HG03521 (cell line): ENCODE measurements at regions not wholly inside any gene's neighbourhood (a gene's known extent, or its start where the extent isn't known, plus 50 kb on each side); places are given as distances from the start of the nearest gene placed in this dataset.

Experiments used
- ATAC-seq: cut with Tn5 transposase; IDR thresholded peaks from one replicate; pipeline ENCODE4 v1.9.1; 2021; ENCODE audit warnings: mild to moderate bottlenecking, moderate library complexity; ENCODE audit not compliant: unreplicated experiment

DNA sequence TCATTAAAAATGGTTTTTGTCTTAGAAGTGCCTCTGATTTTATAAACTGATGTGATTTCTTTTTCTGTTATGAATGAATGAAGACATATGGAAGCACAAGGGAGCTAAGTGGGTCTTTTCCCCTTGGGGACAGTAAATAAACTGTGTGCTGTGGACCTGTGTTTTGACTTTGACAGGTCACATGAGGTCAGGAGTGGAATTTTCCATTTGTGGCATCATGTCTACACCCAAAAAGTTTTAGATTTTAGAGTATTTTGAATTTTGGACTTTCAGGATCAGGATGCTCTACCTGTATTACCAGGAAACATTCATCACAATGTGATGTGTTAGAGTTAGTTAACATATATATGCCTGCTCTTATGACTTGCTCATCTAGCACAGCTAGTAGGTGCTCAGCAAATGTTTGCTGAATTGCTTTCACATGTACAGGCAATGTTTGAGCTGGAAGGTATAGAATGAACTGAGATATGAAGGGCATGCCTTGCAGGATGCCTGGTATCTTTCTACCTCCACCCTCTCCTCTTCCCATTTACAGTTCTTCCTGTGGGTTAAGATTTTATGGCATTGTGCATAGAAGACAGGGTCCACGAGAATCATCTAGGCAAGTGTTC is 73.2 kb upstream of the NR3C1 start:
- ATAC-seq: no peak

DNA sequence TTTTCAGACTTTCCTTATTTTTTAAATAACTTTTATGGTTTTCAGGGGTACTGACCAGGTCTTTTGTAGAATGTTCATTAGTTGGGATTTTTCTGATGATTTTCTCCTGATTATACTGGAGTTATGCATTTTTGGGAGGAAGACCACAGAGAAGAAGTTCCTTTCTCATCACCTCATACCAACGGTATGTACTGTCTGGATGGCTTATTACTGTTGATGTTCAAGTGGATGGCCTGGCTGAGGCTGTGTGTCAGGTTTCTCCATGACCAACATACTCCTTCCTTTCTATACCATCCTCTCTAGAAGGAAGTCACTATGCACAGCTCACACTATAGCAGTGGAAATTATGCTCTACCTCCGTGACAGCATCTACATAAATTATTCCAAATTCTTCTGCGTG is 71.1 kb upstream of the NR3C1 start:
- no peak for ATAC-seq

DNA sequence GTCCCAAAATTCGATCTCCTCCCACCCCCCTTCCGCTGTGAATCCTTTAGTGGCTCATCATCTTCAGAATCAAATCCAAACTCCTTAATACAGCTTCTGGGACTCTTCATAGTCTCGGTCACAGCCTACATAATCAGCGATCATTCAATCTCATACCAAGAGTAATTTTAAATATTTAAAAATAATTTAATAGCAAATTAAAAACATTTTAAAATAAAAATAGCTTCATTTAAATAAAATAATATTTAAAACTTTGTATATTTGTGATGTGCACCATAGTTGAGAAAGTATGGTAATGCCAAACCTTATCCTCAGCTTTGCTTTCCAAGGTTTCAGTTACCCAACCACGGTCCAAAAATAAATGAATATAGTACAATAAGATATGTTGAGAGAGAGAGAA is 70.0 kb upstream of the NR3C1 start:
- no peak for ATAC-seq

DNA sequence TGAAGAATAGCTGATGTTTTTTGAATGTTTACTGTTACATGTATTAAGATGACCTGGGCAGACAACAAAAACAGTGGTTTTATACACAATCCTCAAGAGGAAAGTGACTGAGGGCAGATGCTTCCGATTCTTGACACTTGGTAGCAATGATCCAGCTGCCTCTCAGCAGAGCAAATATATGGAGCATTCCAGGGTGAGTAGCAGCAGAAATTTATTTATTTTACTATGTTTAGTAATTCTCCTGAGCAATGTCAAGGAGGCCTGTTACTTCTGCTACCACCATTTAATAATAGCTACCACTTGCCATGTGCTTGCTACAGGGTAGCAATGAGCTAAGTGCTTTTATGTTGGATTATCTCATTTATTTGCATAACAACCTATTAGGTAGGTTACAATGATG is 69.1 kb upstream of the NR3C1 start:
- ATAC-seq: no peak

DNA sequence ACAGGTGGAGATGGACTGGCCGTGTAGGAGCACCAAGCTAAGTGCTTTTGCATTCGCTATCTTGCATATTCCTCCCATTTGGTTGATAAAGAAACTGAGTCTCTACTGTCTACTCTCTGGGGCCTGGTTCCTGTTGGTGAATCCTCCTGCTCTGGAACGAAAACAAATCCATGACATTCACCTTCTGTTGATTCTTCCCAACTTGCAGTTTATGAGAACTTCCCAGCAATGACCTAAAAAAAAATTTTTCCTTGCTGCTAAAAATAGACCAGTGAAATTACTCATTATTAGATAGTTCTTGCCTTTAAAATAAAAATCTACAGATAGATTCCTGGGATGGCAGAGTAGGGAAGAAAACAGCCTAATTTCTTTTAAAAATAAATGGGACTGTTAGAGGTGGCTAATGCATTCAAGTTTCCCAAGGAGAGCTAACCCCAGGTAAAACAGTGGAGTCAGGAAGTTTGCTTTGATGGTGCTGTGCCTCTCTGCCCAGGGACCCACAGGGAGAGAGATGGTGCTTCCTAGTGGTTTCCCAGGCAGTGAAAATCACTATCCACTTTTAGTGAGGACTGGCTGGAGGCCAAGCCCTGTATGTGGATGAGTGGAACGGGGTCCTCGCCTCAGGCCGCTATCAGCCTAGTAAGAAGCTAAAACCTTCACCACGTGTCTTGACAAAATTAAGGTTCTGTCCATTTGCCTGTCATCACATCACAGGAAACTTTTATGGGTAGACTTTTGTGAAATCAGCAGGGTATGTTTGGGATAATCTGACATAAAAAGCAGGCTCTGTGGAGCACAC is 68.4 kb upstream of the NR3C1 start:
- ATAC-seq: no peak

DNA sequence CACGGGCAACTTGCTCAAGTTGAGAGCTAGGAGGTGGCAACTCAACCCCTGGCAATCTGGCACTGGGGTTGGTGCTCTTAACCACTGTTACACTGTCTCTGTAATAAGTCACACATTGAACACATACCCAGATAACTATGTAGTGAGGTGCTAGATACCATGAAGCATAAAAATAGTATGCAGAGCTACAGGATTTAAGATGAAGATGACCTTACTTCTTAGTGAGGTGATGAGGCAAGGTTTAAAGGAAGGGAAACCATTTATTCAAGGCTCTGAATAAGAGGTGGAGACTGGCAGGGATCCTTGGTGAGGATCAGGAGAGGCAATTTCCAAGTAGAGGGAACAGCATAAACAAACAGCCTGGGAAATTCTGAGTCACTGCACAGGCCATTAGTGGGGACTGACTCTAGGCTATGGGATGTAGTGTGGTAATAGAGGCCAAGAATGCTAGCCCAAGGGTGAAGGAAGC is 67.6 kb upstream of the NR3C1 start:
- no peak for ATAC-seq

DNA sequence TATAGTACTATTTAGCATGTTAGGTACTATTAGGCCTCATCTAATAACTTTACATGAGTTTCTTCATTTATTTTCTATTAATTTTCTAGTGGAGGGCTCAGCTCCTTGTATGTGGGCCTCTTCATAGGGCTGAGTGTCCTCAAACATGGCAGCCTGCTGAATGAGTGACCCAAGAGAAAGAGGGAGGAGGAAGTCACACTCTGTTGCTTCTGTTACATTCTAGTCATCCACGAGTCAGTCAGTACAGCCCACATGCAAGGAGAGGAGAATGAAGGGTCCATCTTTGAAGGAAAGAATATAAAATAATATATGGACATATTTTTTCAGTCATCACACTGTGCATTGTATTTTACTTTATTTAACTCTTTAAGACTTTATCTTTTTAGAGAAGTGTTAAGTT is 66.6 kb upstream of the NR3C1 start:
- no peak for ATAC-seq

DNA sequence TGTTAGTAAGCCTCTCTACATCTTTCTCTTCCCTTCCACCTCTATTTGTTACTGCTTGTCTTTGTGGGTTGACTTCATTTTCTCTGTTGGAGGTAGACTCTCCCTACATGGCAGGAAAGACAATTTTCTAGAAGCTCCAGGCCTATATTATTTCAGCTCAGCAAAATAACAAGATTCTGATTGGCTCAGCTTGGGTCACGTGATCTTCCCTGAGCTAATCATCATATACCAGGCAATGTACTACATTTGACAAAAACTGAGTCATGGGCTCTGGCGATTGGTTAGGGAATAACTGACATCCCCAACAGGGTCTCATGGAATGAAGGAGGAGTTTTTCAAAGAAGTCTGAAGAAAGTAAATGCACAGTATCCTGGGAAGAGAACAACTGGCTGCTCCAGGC is 65.6 kb upstream of the NR3C1 start:
- no peak for ATAC-seq

DNA sequence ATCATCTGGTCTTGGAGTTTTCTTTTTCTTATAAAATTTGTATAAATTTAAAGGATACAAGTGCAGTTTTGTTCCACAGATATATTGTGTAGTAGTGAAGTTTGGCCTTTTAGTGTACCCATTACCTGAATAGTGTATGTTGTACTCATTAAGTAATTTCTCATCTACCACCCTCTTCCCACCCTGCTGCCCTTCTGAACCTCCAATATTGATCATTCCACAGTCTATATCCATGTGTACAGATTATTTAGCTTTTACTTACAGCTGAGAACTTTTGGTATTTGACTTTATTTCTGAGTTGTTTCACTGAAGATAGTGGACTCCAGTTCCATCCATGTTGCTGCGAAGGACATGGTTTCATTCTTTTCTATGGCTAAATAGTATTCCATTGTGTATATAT is 63.1 kb upstream of the NR3C1 start:
- ATAC-seq: no peak

DNA sequence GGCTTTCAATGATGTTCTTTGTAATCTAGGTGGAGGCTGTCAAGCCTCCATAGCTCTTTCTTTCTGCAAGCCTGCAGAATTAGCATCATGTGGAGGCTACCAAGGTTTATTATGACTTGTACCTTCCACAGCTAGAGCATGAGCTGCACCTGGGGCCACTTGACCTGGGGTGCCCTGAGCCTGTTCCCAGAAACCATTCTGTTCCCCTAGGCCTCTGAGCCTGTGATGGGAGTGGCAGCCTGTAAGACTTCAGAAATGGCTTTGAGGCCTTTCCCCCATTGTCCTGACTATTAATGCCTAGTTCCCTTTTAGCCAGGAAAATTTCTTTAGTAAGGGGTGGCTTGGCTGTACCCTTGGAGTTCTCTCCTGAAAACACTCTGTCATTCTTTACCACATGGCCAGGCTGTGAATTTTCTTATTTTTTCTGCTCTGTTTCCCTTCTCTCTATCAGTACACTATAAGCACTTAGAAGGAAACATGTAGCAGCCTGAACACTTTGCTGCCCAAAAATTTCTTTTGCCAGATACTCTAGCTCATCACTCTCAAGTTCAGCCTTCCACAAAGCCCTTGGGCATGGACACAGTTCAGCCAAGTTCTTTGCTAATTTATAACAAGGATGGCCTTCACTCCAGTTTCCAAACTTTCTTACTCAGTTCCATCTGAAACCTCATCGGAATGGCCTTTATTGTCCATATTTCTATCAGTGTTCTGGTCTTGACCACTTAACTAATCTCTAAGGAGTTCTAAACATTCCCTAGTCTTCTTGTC is 61.4 kb upstream of the NR3C1 start:
- ATAC-seq: no peak

DNA sequence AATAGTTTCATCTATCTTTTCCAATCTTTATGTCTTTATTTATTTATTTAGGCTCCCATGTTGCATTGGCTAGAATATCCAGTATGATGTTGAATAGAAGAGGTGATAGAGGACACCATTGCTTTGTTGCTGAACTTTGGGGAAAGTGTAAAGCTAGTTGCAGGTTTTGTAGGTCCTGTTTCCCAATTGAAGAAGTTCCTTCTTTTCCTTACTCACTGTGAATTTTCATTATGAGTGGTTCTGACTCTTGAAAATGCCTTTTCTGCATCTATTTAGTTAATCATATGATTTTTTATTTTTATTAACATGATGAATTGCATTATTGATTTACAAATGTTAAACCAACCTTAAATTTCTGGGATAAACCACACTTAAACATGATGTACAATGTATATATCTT is 58.9 kb upstream of the NR3C1 start:
- ATAC-seq: no peak

DNA sequence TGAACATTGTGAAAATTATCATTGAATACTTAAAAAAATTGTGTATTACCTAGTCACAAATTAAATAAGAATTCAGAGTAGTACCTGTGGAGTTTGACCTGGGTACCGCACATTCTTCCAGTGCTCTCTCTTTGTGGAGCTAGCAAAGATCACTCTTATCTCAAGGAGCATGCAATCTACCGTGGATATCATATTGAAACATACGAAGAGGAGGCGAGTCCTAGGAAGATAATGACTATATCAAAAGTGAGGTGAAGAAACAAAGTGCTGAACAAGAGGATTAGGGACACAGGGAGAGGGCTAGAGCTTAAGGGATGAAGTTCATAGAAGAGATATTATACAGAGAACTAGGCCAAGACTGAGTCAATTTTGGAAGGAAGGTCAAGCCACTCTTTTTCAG is 55.9 kb upstream of the NR3C1 start:
- no peak for ATAC-seq

DNA sequence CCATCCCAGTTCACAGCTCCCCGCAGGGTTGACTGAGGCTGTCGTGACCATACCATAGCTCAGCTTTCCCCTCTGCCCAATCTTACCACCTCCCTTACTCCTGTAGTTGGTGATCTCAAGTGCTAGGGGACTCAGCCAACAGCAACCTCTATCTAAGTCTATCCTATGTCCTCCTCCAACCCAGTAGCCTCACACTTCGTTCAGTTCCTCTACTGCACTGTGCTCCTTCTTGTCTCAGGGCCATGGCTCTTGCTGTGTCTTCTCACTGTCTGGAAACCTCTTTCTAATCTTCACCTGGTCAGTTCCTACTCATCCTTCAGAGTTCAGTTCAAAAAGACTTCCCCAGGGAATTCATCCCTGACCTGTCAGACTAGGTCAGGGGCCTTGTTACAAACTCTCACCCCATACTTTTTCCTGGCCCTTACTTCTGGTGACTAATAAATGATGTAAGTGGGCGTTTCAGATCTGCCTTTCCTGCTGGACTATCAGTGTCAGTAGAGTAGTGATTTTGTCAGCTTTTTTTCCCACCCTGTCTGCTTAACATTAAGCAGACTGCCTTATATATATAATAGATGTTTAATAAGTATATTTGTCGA is 53.6 kb upstream of the NR3C1 start:
- no peak for ATAC-seq

DNA sequence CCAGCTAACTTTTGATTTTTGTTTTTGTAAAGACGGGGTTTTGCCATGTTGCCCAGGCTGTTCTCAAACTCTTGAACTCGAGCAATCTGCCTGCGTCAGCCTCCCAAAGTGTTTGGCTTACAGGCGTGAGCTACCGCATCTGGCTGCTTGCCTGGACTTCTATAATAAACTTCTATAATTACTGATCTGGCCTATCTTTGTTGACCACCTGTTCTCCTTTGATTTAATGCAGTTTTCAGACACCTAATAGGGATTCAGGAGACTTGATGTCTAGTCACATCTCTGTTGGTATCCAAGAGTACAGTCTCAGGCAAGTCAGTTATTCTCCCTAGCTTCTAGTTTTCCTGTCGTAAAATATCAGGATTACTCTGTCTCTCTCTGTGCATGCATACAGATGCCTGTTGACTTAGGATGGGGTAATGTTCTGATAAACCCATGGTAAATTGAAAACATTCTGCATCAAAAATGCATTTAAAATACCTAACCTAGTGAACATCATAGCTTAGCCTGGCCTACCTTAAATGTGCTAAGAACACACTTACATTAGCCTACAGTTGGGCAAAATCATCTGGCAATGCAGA is 51.5 kb upstream of the NR3C1 start:
- no peak for ATAC-seq

DNA sequence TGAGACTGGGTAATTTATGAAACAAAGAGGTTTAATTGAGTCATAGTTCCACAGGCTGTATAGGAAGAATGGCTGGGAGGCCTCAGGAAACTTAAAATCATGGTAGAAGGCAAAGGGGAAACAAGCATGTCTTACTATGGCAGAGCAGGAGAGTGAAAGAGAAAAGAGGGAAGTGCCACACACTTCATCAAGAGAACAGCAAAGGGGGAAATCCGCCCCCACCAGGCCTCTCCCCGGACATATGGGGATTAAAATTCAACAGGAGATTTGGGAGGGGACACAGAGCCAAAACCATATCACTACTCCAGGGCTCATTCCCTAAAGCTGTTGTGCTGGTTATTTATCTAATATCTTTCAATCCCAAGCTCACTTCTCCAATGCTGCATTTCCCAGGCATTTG is 50.2 kb upstream of the NR3C1 start:
- no peak for ATAC-seq
